Esophagus muscularis mucosa (tissue), 3 donors: ENCODE measurements at regions not wholly inside any gene's neighbourhood (a gene's known extent, or its start where the extent isn't known, plus 50 kb on each side); places are given as distances from the start of the nearest gene placed in this dataset.

Source experiments
- CTCF ChIP-seq, 3 experiments: fragments of 200-600 bp in 2 of 3; fragments of 450-650 bp in 1 of 3; sonication (generic) in 2 of 3; IDR thresholded peaks; one replicate each; pipeline ENCODE4 v1.5.1; 2017 to 2019; ENCODE audit warnings: antibody characterized with exemption in 3 of 3, mild to moderate bottlenecking in 2 of 3, moderate library complexity in 1 of 3
- POLR2A ChIP-seq: fragments of 450-650 bp; IDR thresholded peaks from one replicate; pipeline ENCODE4 v1.6.1; 2017; ENCODE audit warnings: antibody characterized with exemption, moderate library complexity, mild to moderate bottlenecking, low read depth

GRCh38 chr5:124056326-124056990 lies 544.5 kb downstream of the CSNK1G3 start:
- TF ChIP-seq CTCF (IDR thresholded peaks at IDR 0.05) (no peak), POLR2A (no peak)
